ENCODE measurements at regions not wholly inside any gene's neighbourhood (a gene's known extent, or its start where the extent isn't known, plus 50 kb on each side); places are given as distances from the start of the nearest gene placed in this dataset.

DNA sequence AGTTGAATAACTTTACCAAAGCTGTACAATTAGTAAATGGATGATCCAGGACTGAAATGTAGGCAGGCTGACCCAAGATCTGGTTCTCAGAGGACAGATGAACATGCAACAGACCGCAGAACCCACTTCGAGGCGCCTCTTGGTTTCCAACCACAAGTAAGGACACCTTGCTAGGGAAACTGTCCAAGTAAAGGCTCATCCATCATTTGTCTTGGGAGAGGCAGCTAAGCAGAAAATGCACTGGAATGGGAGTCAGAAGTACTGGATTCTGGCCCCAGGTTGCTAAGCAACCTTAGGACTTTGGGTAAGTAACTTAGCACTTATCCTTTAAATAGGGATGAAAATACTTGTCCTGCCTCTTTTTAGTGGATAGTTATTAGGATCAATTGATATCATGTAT lies 366.3 kb upstream of the LRRC3B start:
- TF ChIP-seq MYC (IDR thresholded peaks at IDR 0.05; ENCODE audit: low read depth, low read length) (no peak), POLR2A (IDR thresholded peaks at IDR 0.05; ENCODE audit: extremely low read depth, insufficient read length) (no peak)
- TF ChIP-seq, protein P1, sequence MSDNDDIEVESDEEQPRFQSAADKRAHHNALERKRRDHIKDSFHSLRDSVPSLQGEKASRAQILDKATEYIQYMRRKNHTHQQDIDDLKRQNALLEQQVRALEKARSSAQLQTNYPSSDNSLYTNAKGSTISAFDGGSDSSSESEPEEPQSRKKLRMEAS (IDR thresholded peaks at IDR 0.05; ENCODE audit: low read depth, low read length): no peak
- TF ChIP-seq, protein P2, sequence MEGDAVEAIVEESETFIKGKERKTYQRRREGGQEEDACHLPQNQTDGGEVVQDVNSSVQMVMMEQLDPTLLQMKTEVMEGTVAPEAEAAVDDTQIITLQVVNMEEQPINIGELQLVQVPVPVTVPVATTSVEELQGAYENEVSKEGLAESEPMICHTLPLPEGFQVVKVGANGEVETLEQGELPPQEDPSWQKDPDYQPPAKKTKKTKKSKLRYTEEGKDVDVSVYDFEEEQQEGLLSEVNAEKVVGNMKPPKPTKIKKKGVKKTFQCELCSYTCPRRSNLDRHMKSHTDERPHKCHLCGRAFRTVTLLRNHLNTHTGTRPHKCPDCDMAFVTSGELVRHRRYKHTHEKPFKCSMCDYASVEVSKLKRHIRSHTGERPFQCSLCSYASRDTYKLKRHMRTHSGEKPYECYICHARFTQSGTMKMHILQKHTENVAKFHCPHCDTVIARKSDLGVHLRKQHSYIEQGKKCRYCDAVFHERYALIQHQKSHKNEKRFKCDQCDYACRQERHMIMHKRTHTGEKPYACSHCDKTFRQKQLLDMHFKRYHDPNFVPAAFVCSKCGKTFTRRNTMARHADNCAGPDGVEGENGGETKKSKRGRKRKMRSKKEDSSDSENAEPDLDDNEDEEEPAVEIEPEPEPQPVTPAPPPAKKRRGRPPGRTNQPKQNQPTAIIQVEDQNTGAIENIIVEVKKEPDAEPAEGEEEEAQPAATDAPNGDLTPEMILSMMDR (IDR thresholded peaks at IDR 0.05; ENCODE audit: low read depth, low read length): no peak
- no peak overlapping the region for H3K4me3 ChIP-seq (ENCODE audit: low read depth, low read length)
- no peak for DNase-seq (ENCODE audit: low read depth)

DNA sequence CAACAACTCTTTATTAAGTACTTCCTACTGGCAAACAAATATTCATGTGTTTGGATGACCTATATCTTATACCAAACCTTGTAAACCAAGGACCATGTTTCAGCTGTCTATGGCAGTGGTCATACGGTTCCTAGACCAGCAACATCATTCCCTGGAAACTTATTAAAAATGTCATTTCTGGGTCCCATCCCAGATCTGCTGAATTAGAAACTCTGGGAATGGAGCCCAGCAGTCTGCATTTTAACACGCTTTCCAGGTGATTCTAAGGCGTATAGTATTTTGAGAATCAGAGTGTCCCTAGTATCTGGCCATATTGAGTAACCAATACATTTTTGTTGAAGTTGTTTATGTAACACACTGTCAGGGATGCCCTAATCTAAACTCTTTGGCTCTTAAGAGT lies 363.4 kb upstream of the LRRC3B start:
- no peak overlapping the region for H3K4me3 ChIP-seq (ENCODE audit: low read depth, low read length)
- DNase-seq (ENCODE audit: low read depth): no peak
- TF ChIP-seq, protein P2 (IDR thresholded peaks at IDR 0.05; ENCODE audit: low read depth, low read length): no peak
- TF ChIP-seq, protein P1 (IDR thresholded peaks at IDR 0.05; ENCODE audit: low read depth, low read length): no peak
- TF ChIP-seq POLR2A (IDR thresholded peaks at IDR 0.05; ENCODE audit: extremely low read depth, insufficient read length): no peak
- no peak for TF ChIP-seq MYC (IDR thresholded peaks at IDR 0.05; ENCODE audit: low read depth, low read length)

DNA sequence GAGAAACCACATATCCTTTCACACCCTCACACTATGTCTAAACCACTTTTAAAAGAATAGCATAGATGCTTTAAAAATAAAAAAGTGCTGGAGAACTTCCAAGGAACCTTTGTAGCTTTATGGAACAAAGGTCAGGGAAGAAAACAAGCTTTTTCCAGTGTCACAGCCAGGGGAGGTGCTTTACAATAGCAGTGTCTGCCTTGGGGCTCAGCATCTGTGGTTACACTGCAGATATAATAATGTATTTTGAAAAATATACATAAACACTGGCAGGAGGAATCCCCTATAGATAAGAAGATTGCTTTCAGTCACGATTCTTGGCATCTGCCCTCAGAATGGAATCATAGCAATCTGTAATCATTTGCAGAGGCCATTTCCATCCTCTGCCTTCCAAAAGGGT lies 362.4 kb upstream of the LRRC3B start:
- TF ChIP-seq, protein P1 (IDR thresholded peaks at IDR 0.05; ENCODE audit: low read depth, low read length): no peak
- no peak for TF ChIP-seq POLR2A (IDR thresholded peaks at IDR 0.05; ENCODE audit: extremely low read depth, insufficient read length)
- TF ChIP-seq, protein P2 (IDR thresholded peaks at IDR 0.05; ENCODE audit: low read depth, low read length): no peak
- TF ChIP-seq MYC (IDR thresholded peaks at IDR 0.05; ENCODE audit: low read depth, low read length): no peak
- no peak for DNase-seq (ENCODE audit: low read depth)
- no peak overlapping the region for H3K4me3 ChIP-seq (ENCODE audit: low read depth, low read length)

DNA sequence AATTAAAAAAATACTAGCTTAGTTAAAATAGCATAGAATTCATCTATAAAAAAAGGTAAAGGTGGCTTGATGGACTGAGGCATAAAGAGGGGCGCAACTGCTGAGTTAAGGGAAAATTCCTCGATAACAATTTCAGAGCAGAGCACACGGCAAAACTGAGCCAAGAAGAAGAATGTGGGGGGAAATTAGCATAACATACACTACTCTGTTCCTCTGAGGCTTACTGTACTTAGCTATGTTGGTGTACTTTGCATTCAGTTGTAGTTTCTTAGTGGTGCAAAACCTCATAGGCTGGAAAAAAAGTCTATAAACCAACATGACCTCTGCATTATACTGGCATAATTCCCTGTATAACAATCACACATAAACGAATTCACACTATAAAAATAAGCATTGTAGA lies 357.9 kb upstream of the LRRC3B start:
- DNase-seq (ENCODE audit: low read depth): no peak
- TF ChIP-seq, protein P1 (IDR thresholded peaks at IDR 0.05; ENCODE audit: low read depth, low read length): no peak
- TF ChIP-seq MYC (IDR thresholded peaks at IDR 0.05; ENCODE audit: low read depth, low read length): no peak
- no peak overlapping the region for H3K4me3 ChIP-seq (ENCODE audit: low read depth, low read length)

DNA sequence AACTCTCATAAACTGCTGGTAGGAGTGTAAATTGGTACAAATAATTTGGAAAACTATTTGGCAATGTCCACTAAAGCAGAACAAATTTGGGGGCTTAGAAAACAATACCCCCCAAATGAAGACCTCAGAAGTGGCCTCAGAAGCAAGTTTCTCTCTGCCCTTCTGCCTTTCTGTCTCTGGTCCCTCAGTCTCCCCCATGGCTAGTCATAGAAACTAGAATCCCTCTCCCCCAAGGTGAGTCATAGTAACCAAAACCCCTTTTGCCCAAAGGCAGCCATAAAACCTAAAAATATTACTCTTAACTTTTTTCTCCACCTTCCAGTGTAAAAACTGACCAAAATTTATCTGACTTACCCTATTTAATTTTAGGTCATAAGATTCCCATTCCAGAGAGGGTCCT lies 350.7 kb upstream of the LRRC3B start:
- H3K4me3 ChIP-seq (ENCODE audit: low read depth, low read length): no peak overlapping the region
- TF ChIP-seq, protein P1 (IDR thresholded peaks at IDR 0.05; ENCODE audit: low read depth, low read length): no peak
- TF ChIP-seq, protein P2 (IDR thresholded peaks at IDR 0.05; ENCODE audit: low read depth, low read length): no peak
- TF ChIP-seq MYC (IDR thresholded peaks at IDR 0.05; ENCODE audit: low read depth, low read length) (no peak), POLR2A (IDR thresholded peaks at IDR 0.05; ENCODE audit: extremely low read depth, insufficient read length) (no peak)
- DNase-seq (ENCODE audit: low read depth): no peak

GRCh38 chr3:26273196-26273595 lies 349.4 kb upstream of the LRRC3B start:
- DNase-seq (ENCODE audit: low read depth): no peak
- TF ChIP-seq, protein P1 (IDR thresholded peaks at IDR 0.05; ENCODE audit: low read depth, low read length): no peak
- TF ChIP-seq POLR2A (IDR thresholded peaks at IDR 0.05; ENCODE audit: extremely low read depth, insufficient read length) (no peak), MYC (IDR thresholded peaks at IDR 0.05; ENCODE audit: low read depth, low read length) (no peak)
- TF ChIP-seq, protein P2 (IDR thresholded peaks at IDR 0.05; ENCODE audit: low read depth, low read length): no peak
- no peak overlapping the region for H3K4me3 ChIP-seq (ENCODE audit: low read depth, low read length)
